ENCODE measurements at regions not wholly inside any gene's neighbourhood (a gene's known extent, or its start where the extent isn't known, plus 50 kb on each side); places are given as distances from the start of the nearest gene placed in this dataset.

DNA sequence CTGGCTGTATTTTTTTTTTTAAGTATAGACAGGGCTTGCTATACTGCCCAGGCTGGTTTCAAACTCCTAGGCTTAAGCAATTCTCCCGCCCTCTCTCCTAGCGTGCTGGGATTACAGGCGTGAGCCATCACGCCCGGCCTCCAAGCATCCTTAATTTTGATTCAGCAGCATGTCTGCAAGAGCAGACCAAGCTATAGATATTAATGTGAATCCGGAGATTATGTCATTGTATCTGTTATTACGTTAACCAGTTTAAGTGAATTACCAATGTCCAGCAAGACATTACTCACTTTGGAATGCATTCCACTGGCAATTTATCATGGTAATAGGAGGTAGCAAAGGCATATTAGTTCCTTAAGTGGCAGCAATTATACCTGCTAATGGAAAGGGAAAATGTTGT is 179.7 kb downstream of the CHRM3 start:
- Mint-ChIP-seq H3K4me3 (no peak overlapping the region), H3K9me3 (no peaks in the 10 kb centered on the region), H3K27me3 (ENCODE audit: low read depth, poor library complexity) (no peaks in the 10 kb centered on the region), H3K36me3 (ENCODE audit: low read depth) (no peaks in the 10 kb centered on the region), H3K27ac (no peak overlapping the region), H3K4me1 (no peaks in the 10 kb centered on the region)
- DNase-seq, result no peak
- TF ChIP-seq, protein P1, sequence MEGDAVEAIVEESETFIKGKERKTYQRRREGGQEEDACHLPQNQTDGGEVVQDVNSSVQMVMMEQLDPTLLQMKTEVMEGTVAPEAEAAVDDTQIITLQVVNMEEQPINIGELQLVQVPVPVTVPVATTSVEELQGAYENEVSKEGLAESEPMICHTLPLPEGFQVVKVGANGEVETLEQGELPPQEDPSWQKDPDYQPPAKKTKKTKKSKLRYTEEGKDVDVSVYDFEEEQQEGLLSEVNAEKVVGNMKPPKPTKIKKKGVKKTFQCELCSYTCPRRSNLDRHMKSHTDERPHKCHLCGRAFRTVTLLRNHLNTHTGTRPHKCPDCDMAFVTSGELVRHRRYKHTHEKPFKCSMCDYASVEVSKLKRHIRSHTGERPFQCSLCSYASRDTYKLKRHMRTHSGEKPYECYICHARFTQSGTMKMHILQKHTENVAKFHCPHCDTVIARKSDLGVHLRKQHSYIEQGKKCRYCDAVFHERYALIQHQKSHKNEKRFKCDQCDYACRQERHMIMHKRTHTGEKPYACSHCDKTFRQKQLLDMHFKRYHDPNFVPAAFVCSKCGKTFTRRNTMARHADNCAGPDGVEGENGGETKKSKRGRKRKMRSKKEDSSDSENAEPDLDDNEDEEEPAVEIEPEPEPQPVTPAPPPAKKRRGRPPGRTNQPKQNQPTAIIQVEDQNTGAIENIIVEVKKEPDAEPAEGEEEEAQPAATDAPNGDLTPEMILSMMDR (IDR thresholded peaks at IDR 0.05), result no peak

GRCh38 chr1:239570878-239571277 is 184.5 kb downstream of the CHRM3 start:
- H3K36me3 Mint-ChIP-seq (ENCODE audit: low read depth), result no peaks in the 10 kb centered on the region
- no peak for DNase-seq
- no peaks in the 10 kb centered on the region for H3K9me3 Mint-ChIP-seq
- H3K27me3 Mint-ChIP-seq (ENCODE audit: low read depth, poor library complexity), result peaks cover 7% of the 10 kb centered on the region
- H3K27ac Mint-ChIP-seq, result no peak overlapping the region
- TF ChIP-seq, protein P1 (IDR thresholded peaks at IDR 0.05), result no peak
- no peak overlapping the region for H3K4me3 Mint-ChIP-seq
- H3K4me1 Mint-ChIP-seq, result no peaks in the 10 kb centered on the region

DNA sequence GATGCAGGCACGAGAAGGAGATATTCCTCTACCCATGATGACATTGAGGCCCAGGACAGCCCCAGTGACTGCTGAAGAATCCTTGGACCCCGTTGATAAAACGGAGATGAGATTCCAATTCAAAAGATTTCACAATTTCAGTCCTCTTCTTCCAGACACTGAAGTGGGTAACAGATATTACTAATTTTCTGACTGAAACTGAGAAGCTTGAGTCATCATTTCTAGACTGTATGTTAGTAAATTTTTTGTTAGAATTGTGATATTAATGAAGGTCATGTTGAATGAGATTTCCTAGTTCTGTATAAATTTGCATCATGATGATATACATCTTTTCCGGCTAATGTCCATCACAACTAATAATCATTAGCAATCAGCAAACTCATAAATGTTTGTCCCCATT is 185.8 kb downstream of the CHRM3 start:
- H3K27me3 Mint-ChIP-seq (ENCODE audit: low read depth, poor library complexity), result peaks cover 7% of the 10 kb centered on the region
- H3K4me1 Mint-ChIP-seq, result no peaks in the 10 kb centered on the region
- no peaks in the 10 kb centered on the region for H3K36me3 Mint-ChIP-seq (ENCODE audit: low read depth)
- no peak for DNase-seq
- TF ChIP-seq, protein P1 (IDR thresholded peaks at IDR 0.05), result no peak
- H3K27ac Mint-ChIP-seq, result no peak overlapping the region
- no peak overlapping the region for H3K4me3 Mint-ChIP-seq
- H3K9me3 Mint-ChIP-seq, result no peaks in the 10 kb centered on the region

GRCh38 chr1:239574112-239574511 is 187.7 kb downstream of the CHRM3 start:
- Mint-ChIP-seq H3K4me1 (no peaks in the 10 kb centered on the region), H3K9me3 (no peaks in the 10 kb centered on the region), H3K27me3 (ENCODE audit: low read depth, poor library complexity) (peaks cover 7% of the 10 kb centered on the region), H3K36me3 (ENCODE audit: low read depth) (no peaks in the 10 kb centered on the region), H3K27ac (no peak overlapping the region), H3K4me3 (no peak overlapping the region)
- no peak for DNase-seq
- TF ChIP-seq, protein P1 (IDR thresholded peaks at IDR 0.05), result no peak

DNA sequence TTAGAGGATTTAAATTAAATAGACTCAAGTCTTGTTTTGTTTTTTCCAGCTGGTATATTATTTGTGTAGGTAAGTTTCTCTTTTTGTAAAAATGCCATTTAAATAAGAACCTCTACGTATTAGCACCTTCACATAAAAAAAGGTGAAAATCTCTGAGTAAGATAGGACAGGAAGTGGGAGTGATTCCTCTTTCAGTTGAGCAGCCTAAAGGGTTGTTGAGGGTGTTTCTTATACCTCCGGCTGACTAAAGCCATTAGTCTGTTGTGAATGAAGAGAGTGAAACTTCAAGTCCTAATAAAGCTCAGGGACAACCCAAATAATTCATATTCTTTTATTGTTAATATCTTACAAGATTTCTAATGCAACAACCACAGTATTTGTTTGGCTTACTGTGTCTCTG is 188.7 kb downstream of the CHRM3 start:
- Mint-ChIP-seq H3K4me1 (no peaks in the 10 kb centered on the region), H3K9me3 (no peaks in the 10 kb centered on the region), H3K36me3 (ENCODE audit: low read depth) (no peaks in the 10 kb centered on the region), H3K27me3 (ENCODE audit: low read depth, poor library complexity) (peaks cover 7% of the 10 kb centered on the region), H3K27ac (no peak overlapping the region), H3K4me3 (no peak overlapping the region)
- TF ChIP-seq, protein P1 (IDR thresholded peaks at IDR 0.05), result no peak
- no peak for DNase-seq

GRCh38 chr1:239583536-239583935 is 197.2 kb downstream of the CHRM3 start:
- TF ChIP-seq, protein P1 (IDR thresholded peaks at IDR 0.05), result no peak
- Mint-ChIP-seq H3K36me3 (ENCODE audit: low read depth) (no peaks in the 10 kb centered on the region), H3K4me1 (no peaks in the 10 kb centered on the region), H3K9me3 (no peaks in the 10 kb centered on the region), H3K27ac (no peak overlapping the region), H3K4me3 (no peak overlapping the region), H3K27me3 (ENCODE audit: low read depth, poor library complexity) (no peaks in the 10 kb centered on the region)
- no peak for DNase-seq

Measured in nephron progenitor cell (in vitro differentiated cells).